Astrocyte of the spinal cord (primary cell): ENCODE measurements at regions not wholly inside any gene's neighbourhood (a gene's known extent, or its start where the extent isn't known, plus 50 kb on each side); places are given as distances from the start of the nearest gene placed in this dataset.

ENCODE experiments used
- DNase-seq: peaks from one replicate; pipeline ENCODE4 v3.0.0; 2011; ENCODE audit warnings: low read depth, low spot score
- H3K4me3 ChIP-seq: 2 replicates; pipeline ENCODE4 v1.5.1; 2011; ENCODE audit warnings: low read depth, mild to moderate bottlenecking, low read length, moderate library complexity
- in situ Hi-C: cut with HindIII; loops from 2 replicates; pipeline ENCODE4 v1.10.0; 2017; ENCODE audit warnings: low sequenced_read_pairs
- TF ChIP-seq, protein P1 (sequence below): IDR thresholded peaks from 2 replicates; pipeline ENCODE4 v1.5.1; 2012; ENCODE audit warnings: low read depth, mild to moderate bottlenecking, low read length, inconsistent platforms

DNA sequence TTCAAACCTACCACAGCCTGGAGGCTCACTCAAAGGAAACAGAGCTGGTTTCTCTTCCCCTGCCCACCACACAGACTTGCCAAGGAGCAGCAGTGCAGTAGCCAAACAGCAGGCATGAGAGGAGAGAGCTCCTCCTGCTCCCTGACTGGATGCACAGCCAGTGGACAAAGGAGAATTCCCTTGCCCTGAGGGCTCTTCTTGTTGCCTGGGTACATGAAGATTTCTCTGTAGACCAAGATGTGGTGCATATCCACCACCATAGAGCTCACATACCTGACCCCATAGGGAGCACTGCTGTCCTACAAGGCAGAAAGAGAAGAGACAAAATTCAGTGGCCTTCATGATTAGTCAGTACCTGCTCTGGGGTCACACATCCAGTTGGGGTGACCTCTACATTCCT, 56.3 kb upstream of the SPATA31E1 start:
- DNase-seq = no peak
- in situ Hi-C loops = no loop called here
- TF ChIP-seq, protein P1, sequence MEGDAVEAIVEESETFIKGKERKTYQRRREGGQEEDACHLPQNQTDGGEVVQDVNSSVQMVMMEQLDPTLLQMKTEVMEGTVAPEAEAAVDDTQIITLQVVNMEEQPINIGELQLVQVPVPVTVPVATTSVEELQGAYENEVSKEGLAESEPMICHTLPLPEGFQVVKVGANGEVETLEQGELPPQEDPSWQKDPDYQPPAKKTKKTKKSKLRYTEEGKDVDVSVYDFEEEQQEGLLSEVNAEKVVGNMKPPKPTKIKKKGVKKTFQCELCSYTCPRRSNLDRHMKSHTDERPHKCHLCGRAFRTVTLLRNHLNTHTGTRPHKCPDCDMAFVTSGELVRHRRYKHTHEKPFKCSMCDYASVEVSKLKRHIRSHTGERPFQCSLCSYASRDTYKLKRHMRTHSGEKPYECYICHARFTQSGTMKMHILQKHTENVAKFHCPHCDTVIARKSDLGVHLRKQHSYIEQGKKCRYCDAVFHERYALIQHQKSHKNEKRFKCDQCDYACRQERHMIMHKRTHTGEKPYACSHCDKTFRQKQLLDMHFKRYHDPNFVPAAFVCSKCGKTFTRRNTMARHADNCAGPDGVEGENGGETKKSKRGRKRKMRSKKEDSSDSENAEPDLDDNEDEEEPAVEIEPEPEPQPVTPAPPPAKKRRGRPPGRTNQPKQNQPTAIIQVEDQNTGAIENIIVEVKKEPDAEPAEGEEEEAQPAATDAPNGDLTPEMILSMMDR = no peak
- H3K4me3 ChIP-seq = no peak overlapping the region

DNA sequence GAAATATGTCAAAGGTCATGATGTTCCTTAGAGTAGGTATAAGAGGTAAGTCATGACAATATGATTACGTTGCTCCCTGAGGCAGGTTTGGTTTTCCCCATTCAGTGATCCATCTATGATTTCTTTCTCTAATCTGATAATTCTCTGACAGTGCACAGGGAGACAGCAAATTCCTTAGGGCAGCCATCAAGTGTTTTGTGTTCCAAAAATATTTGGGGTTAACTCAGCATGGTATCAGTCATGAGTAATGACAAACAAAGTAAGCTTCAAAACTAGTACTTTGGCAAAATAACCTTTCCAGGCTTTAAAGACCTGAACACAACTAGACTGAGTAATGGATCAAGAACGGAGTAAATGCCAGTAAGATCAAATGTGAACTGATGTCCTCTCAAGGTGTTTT, 55.3 kb upstream of the SPATA31E1 start:
- no peak for DNase-seq
- TF ChIP-seq, protein P1 = no peak
- H3K4me3 ChIP-seq = no peak overlapping the region
- in situ Hi-C loops = no loop called here

DNA sequence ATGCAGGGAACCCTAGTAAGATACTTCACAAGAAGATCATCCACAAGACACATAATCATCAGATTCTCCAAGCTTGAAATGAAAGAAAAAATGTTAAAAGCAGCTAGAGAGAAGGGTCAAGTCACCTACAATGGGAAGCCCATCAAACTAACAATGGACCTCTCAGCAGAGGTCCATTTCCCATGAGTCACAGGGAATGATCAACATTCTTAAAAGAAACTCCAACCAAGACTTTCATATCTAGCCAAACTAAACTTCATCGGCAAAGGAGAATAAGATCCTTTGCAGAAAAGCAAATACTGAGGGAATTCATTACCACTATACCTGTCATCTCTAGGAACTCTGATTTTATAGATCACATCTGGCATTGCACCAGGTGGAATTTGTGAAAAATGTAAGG, 52.9 kb upstream of the SPATA31E1 start:
- TF ChIP-seq, protein P1 = no peak
- in situ Hi-C loops = no loop called here
- peak; percentile 76 for DNase-seq
- no peak overlapping the region for H3K4me3 ChIP-seq

DNA sequence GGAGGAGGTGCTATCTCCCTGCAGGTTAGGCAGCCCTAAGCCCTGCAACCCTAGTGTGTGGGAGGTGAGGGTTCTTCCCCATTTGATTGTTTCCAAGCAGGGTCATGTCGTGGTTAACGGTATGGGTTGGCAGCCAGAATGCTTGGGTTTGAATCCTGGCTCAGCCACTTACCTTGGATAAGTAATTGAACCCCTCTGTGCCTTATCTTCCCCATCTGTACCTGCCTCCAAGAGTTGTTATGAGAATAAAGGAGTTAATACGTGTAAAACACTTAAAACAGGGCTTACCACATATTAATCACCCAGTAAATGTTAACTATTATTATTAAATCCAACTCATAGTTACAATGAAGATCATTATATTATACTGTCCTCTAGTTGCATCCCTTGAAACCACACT, 52.2 kb upstream of the SPATA31E1 start:
- H3K4me3 ChIP-seq = no peak overlapping the region
- no peak for DNase-seq
- in situ Hi-C loops = no loop called here
- TF ChIP-seq, protein P1 = no peak

DNA sequence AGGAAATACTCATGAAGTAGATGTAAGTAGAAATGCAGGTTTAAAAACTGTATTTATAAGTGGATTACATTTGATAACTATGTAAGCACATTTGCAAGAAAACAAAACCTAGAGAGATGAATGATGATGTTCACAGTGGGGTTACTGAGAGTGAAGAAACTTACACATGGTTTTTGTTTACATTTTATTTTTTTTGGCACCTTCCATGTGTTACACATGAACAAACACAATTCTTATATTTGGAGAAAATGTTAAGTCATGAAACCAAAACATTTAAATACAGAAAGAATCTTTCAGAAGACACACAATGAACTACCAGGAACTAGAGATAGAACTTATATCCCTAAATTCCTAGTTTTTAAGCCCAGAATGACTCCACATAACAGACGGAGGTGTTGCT, 51.5 kb upstream of the SPATA31E1 start:
- peak; percentile 45 for DNase-seq
- TF ChIP-seq, protein P1 = no peak
- in situ Hi-C loops = no loop called here
- H3K4me3 ChIP-seq = no peak overlapping the region
